K562 (cell line): ENCODE measurements at regions not wholly inside any gene's neighbourhood (a gene's known extent, or its start where the extent isn't known, plus 50 kb on each side); places are given as distances from the start of the nearest gene placed in this dataset.

Source experiments
- ATAC-seq: fragments of 200-7000 bp; cut with Tn5 transposase; 3 replicates; pipeline ENCODE4 v1.9.1; 2020; ENCODE audit warnings: moderate library complexity
- BruUV-seq: library from RNA; stranded (reverse); fragments of 400-500 nt; replicated peaks from 2 replicates; lab custom pipeline; 2021; lab: Mats Ljungman, UMichigan
- CTCF ChIA-PET: fragments of 300-600 bp; formaldehyde crosslinking; extraction: SDS; loops from one replicate; lab custom pipeline; 2021; ENCODE audit warnings: low intra/inter-chr PET ratio; lab: Yijun Ruan, JAX
- POLR2A ChIA-PET: fragments of 300-600, 350-650 bp; sonication (Branson Sonifier 250); formaldehyde crosslinking; extraction: SDS; loops from one replicate; lab custom pipeline; 2021; ENCODE audit warnings: antibody characterized with exemption, inconsistent platforms; lab: Yijun Ruan, JAX
- DNase-seq, 4 experiments: peaks; one replicate each; pipeline versions ENCODE4 v3.0.0 to v3.0.0-alpha.2; 2011 to 2018; ENCODE audit warnings: low spot score in 3 of 4, mixed read lengths in 3 of 4; ENCODE audit errors: extremely low read depth in 1 of 4
- FAIRE-seq: peaks from 2 replicates; lab custom pipeline; 2011; peaks lifted over from hg19 to GRCh38; lab: Jason Lieb, UNC
- H2AFZ ChIP-seq: 2 replicates; pipeline ENCODE4 v1.6.0; 2011; ENCODE audit warnings: low read depth, low read length, control low read depth, inconsistent platforms
- H3K27ac ChIP-seq: fragments of 200-600 bp; 3 replicates; pipeline ENCODE4 v1.8.0; 2011; ENCODE audit warnings: low read depth, mild to moderate bottlenecking, control low read depth, inconsistent platforms, low read length, moderate library complexity, mixed read lengths; ENCODE audit errors: extremely low read depth
- H3K27me3 ChIP-seq, 2 experiments: fragments of 300-600 bp in 1 of 2; 2 replicates in 1 of 2; 3 replicates in 1 of 2; pipeline versions ENCODE4 v1.6.0 to v1.8.0; 2011; ENCODE audit warnings: inconsistent platforms in 2 of 2, low read length in 2 of 2, mild to moderate bottlenecking in 1 of 2, mixed read lengths in 1 of 2, moderate library complexity in 1 of 2; ENCODE audit not compliant: control insufficient read depth in 2 of 2, insufficient read depth in 2 of 2
- H3K36me3 ChIP-seq: fragments of 300-600 bp; 3 replicates; pipeline ENCODE4 v1.8.0; 2011; ENCODE audit warnings: mild to moderate bottlenecking, low read length, inconsistent platforms; ENCODE audit not compliant: control insufficient read depth, insufficient read depth
- H3K4me1 ChIP-seq, 2 experiments: fragments of 200-600 bp in 1 of 2; replicated peaks in 1 of 2; 2 replicates in 1 of 2; 3 replicates in 1 of 2; pipeline versions ENCODE4 v1.5.1 to v1.8.0; 2011; ENCODE audit warnings: inconsistent platforms in 2 of 2, low read length in 2 of 2, mild to moderate bottlenecking in 1 of 2, mixed read lengths in 1 of 2, moderate library complexity in 1 of 2; ENCODE audit not compliant: control insufficient read depth in 2 of 2, insufficient read depth in 2 of 2
- H3K4me2 ChIP-seq: 2 replicates; pipeline ENCODE4 v1.6.1; 2011; ENCODE audit warnings: low read length, control low read depth, inconsistent platforms, mixed read lengths; ENCODE audit not compliant: insufficient read depth
- H3K4me3 ChIP-seq: fragments of 200-600 bp; sonication (generic), shearing (Covaris generic); 2 replicates; pipeline ENCODE4 v1.5.1; 2016; ENCODE audit warnings: control low read depth, inconsistent platforms
- H3K79me2 ChIP-seq: fragments of 200-600 bp; 3 replicates; pipeline ENCODE4 v1.8.0; 2011; ENCODE audit warnings: low read length, inconsistent platforms; ENCODE audit not compliant: control insufficient read depth, insufficient read depth
- H3K9ac ChIP-seq, 2 experiments: 2 replicates each; pipeline versions ENCODE4 v1.6.0 to v1.6.1; 2011; ENCODE audit warnings: low read depth in 2 of 2, low read length in 2 of 2, control low read depth in 1 of 2, inconsistent platforms in 1 of 2, mild to moderate bottlenecking in 1 of 2, mixed read lengths in 1 of 2; ENCODE audit not compliant: insufficient read depth in 1 of 2
- H3K9me1 ChIP-seq: one replicate; pipeline ENCODE4 v1.6.0; 2011; ENCODE audit warnings: inconsistent platforms, mild to moderate bottlenecking, low read length, moderate library complexity; ENCODE audit not compliant: control insufficient read depth, insufficient read depth
- H3K9me3 ChIP-seq: replicated peaks from 2 replicates; pipeline ENCODE4 v1.5.1; 2011; ENCODE audit warnings: low read depth, low read length, inconsistent platforms; ENCODE audit not compliant: control insufficient read depth, insufficient read depth
- H4K20me1 ChIP-seq: replicated peaks from 2 replicates; pipeline ENCODE4 v1.6.1; 2011; ENCODE audit warnings: low read length, inconsistent platforms, mixed read lengths; ENCODE audit not compliant: control insufficient read depth, insufficient read depth
- CAMTA2 ChIP-seq: fragments of 250-450 bp; sonication (Bioruptor Pico); conservative IDR thresholded peaks from 2 replicates; pipeline ENCODE4 v1.5.1; 2022
- CHD4 ChIP-seq: fragments of 200-600 bp; sonication (generic); IDR thresholded peaks from 3 replicates; pipeline ENCODE4 v1.6.1; 2012; ENCODE audit warnings: low read depth, mild to moderate bottlenecking, mixed read lengths, low read length, inconsistent platforms; ENCODE audit not compliant: insufficient read depth, insufficient replicate concordance, poor library complexity, severe bottlenecking
- EGR1 ChIP-seq: fragments of 450-650 bp; conservative IDR thresholded peaks from 2 replicates; pipeline ENCODE4 v1.6.1; 2017; ENCODE audit warnings: mild to moderate bottlenecking
- ELF2 ChIP-seq: fragments of 250-450 bp; sonication (Bioruptor Pico); IDR thresholded peaks from 2 replicates; pipeline ENCODE4 v1.5.0; 2021; ENCODE audit warnings: mild to moderate bottlenecking
- EZH2 ChIP-seq: IDR thresholded peaks from 2 replicates; pipeline ENCODE4 v1.6.1; 2012; ENCODE audit warnings: low read depth, mild to moderate bottlenecking, inconsistent platforms, low read length, borderline replicate concordance
- FOXA3 ChIP-seq, 2 experiments: fragments of 450-650 bp in 1 of 2; sonication (generic) in 1 of 2; formaldehyde crosslinking; IDR thresholded peaks in 1 of 2; conservative IDR thresholded peaks in 1 of 2; 2 replicates each; pipeline versions ENCODE4 v1.4.0 to v1.8.0; 2020 to 2022; ENCODE audit warnings: mild to moderate bottlenecking in 2 of 2, missing genetic modification reagents in 1 of 2
- MTA1 ChIP-seq: fragments of 450-650 bp; IDR thresholded peaks from 2 replicates; pipeline ENCODE4 v1.6.1; 2017; ENCODE audit warnings: borderline replicate concordance
- NR3C1 ChIP-seq: sonication (generic); formaldehyde crosslinking; IDR thresholded peaks from 2 replicates; pipeline ENCODE4 v1.8.1; 2022; ENCODE audit warnings: missing genetic modification reagents
- NUFIP1 ChIP-seq: fragments of 450-650 bp; IDR thresholded peaks from 2 replicates; pipeline ENCODE4 v1.6.1; 2018; ENCODE audit not compliant: partially characterized antibody
- PCBP1 ChIP-seq: fragments of 200-400 bp; formaldehyde crosslinking; IDR thresholded peaks from 2 replicates; pipeline ENCODE4 v1.6.1; 2018; ENCODE audit warnings: mild to moderate bottlenecking, low read depth, low read length; ENCODE audit not compliant: poor library complexity, severe bottlenecking
- PHTF2 ChIP-seq: fragments of 250-450 bp; sonication (Bioruptor Pico); IDR thresholded peaks from 2 replicates; pipeline ENCODE4 v1.5.0; 2021; ENCODE audit warnings: mild to moderate bottlenecking
- RBM15 ChIP-seq: fragments of 200-400 bp; formaldehyde crosslinking; IDR thresholded peaks from 2 replicates; pipeline ENCODE4 v1.6.1; 2018; ENCODE audit warnings: mild to moderate bottlenecking, low read length, moderate library complexity; ENCODE audit not compliant: insufficient read depth
- SMAD4 ChIP-seq: fragments of 250-450 bp; sonication (Bioruptor Pico); conservative IDR thresholded peaks from 2 replicates; pipeline ENCODE4 v1.8.0; 2021; ENCODE audit warnings: inconsistent platforms, mild to moderate bottlenecking, moderate library complexity
- SP1 ChIP-seq: sonication (generic); formaldehyde crosslinking; IDR thresholded peaks from 2 replicates; pipeline ENCODE4 v1.8.1; 2022; ENCODE audit warnings: mild to moderate bottlenecking, missing genetic modification reagents
- SRF ChIP-seq, 2 experiments: fragments of 250-450, 450-650 bp in 1 of 2; sonication (Bioruptor Pico) in 1 of 2; sonication (generic) in 1 of 2; formaldehyde crosslinking; IDR thresholded peaks; 2 replicates each; pipeline versions ENCODE4 v1.5.0 to v1.5.1; 2020 to 2022; ENCODE audit warnings: mild to moderate bottlenecking in 1 of 2, missing genetic modification reagents in 1 of 2
- TARDBP ChIP-seq: fragments of 450-650 bp; IDR thresholded peaks from 2 replicates; pipeline ENCODE4 v1.6.1; 2016
- ZNF175 ChIP-seq: fragments of 200-800 bp; sonication (Bioruptor generic); IDR thresholded peaks from 2 replicates; pipeline ENCODE4 v1.6.1; 2016; ENCODE audit warnings: low read depth, mild to moderate bottlenecking, missing genetic modification characterization, missing compliant biosample characterization
- ZNF431 ChIP-seq: sonication (generic); formaldehyde crosslinking; IDR thresholded peaks from 2 replicates; pipeline ENCODE4 v1.8.0; 2022; ENCODE audit warnings: mild to moderate bottlenecking, missing genetic modification reagents
- ZNF444 ChIP-seq: fragments of 250-450 bp; sonication (Bioruptor Pico); IDR thresholded peaks from 2 replicates; pipeline ENCODE4 v1.4.0; 2020; ENCODE audit warnings: mild to moderate bottlenecking, moderate library complexity
- WGBS: fragments of 100-300 bp; shearing (Covaris generic); methylation state at CpG from one replicate; pipeline ENCODE4 v1.1.6; 2016; ENCODE audit warnings: low coverage, mixed read lengths; ENCODE audit not compliant: insufficient coverage; ENCODE audit errors: missing lambda C conversion rate; 5-methylcytosine and 5-hydroxymethylcytosine counted together
- in situ Hi-C: fragments of 300-500 bp; cut with MboI; formaldehyde crosslinking; loops from 4 replicates; pipeline ENCODE4 v1.15.0; 2018; ENCODE audit warnings: inconsistent platforms, mixed read lengths
- intact Hi-C: fragments of 100-400 bp; cut with micrococcal nuclease; formaldehyde crosslinking; loops from 2 replicates; pipeline ENCODE4 v1.14.2; 2022
- TF ChIP-seq, protein P1 (sequence below), 2 experiments: fragments of 450-650 bp in 1 of 2; sonication (generic) in 1 of 2; formaldehyde crosslinking in 1 of 2; IDR thresholded peaks in 1 of 2; conservative IDR thresholded peaks in 1 of 2; 2 replicates each; pipeline versions ENCODE4 v1.6.1 to v1.8.1; 2016 to 2023; ENCODE audit warnings: mild to moderate bottlenecking in 2 of 2, moderate library complexity in 2 of 2, inconsistent platforms in 1 of 2, missing genetic modification reagents in 1 of 2

GRCh38 chr12:93019975-93020630 is 91.0 kb upstream of the EEA1 start:
- ChIA-PET CTCF (no interaction called here), POLR2A (interaction anchor here (1.4 to 1.5 kb wide), 2 partner anchors 12 to 357 kb away, joined by 3 read pairs; no protein-coding TSS in a partner anchor)
- in situ Hi-C loops (no loop called here), intact Hi-C loops (loop anchor here (2.0 kb wide), 1 partner anchor 377 kb away; no protein-coding TSS in a partner anchor)
- H4K20me1 ChIP-seq: no peaks in the 10 kb centered on the region
- no peak overlapping the region for H3K4me3 ChIP-seq
- no peaks in the 10 kb centered on the region for H3K27me3 ChIP-seq
- no peaks in the 10 kb centered on the region for H3K36me3 ChIP-seq
- no TSS peak for BruUV-seq
- no peaks in the 10 kb centered on the region for H3K9me1 ChIP-seq
- FAIRE-seq (no peak), DNase-seq (peak in 3 of 4 experiments; percentile 22 to 60 (median 44)), ATAC-seq (peak; percentile 80)
- peak overlapping the region; percentile 11 to 54; a peak in 3 of 4 replicates for H3K9ac ChIP-seq
- peak overlapping the region; percentile 63 for H3K27ac ChIP-seq
- H3K79me2 ChIP-seq: no peaks in the 10 kb centered on the region
- peak overlapping the region; percentile 94 for H2AFZ ChIP-seq
- no peaks in the 10 kb centered on the region for H3K9me3 ChIP-seq
- 33% methylated on average over 8 of the region's 8 CpGs for whole genome bisulfite sequencing
- peak overlapping the region; percentile 63 for H3K4me2 ChIP-seq
- peaks cover 8 to 39% of the 10 kb centered on the region in 2 experiments; a peak in 3 of 5 replicates for H3K4me1 ChIP-seq
- TF ChIP-seq EGR1 (no peak), ZNF175 (CRISPR knock-in tag) (0 out of 2 replicates have a peak, but pooled peaks have one; percentile 40), FOXA3 (CRISPR knock-in tag; conservative IDR thresholded peaks at IDR 0.05 in 1 of 2, IDR thresholded peaks at IDR 0.05 in 1 of 2) (peak in 1 of 2 experiments; percentile 49; a peak in 1 of 4 replicates), TARDBP (no peak), SP1 (0 out of 2 replicates have a peak, but pooled peaks have one; percentile 20), SMAD4 (0 out of 2 replicates have a peak, but pooled peaks have one; percentile 42), PHTF2 (CRISPR knock-in tag) (no peak), PCBP1 (no peak), NUFIP1 (no peak), CAMTA2 (CRISPR knock-in tag) (no peak), MTA1 (no peak), SRF (CRISPR knock-in tag; IDR thresholded peaks at IDR 0.05) (0 out of 4 replicates have a peak, but pooled peaks of 1 of the 2 experiments have one; percentile 16), RBM15 (no peak), ZNF444 (CRISPR knock-in tag) (no peak), CHD4 (no peak), NR3C1 (CRISPR knock-in tag) (no peak), ELF2 (CRISPR knock-in tag) (no peak), EZH2 (no peak), ZNF431 (CRISPR knock-in tag) (no peak)
- TF ChIP-seq, protein P1, sequence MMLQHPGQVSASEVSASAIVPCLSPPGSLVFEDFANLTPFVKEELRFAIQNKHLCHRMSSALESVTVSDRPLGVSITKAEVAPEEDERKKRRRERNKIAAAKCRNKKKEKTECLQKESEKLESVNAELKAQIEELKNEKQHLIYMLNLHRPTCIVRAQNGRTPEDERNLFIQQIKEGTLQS (IDR thresholded peaks at IDR 0.05): no peak
- TF ChIP-seq, protein P1 (CRISPR knock-in tag; conservative IDR thresholded peaks at IDR 0.05): no peak
